Spleen (tissue), 11 donors: ENCODE measurements at regions not wholly inside any gene's neighbourhood (a gene's known extent, or its start where the extent isn't known, plus 50 kb on each side); places are given as distances from the start of the nearest gene placed in this dataset.

Experiments
- DNase-seq: peaks from one replicate; pipeline ENCODE4 v3.0.0-alpha.2; 2020
- H3K27ac ChIP-seq, 8 donors: fragments of 200-600 bp; sonication (generic) in 7 of 8; 1 replicate in 4 of 8; 2 replicates in 4 of 8; pipeline versions ENCODE4 v1.5.0 to v1.8.0; 2016 to 2021; ENCODE audit warnings: inconsistent platforms in 4 of 8, mild to moderate bottlenecking in 4 of 8, moderate library complexity in 1 of 8
- H3K27me3 ChIP-seq, 7 donors: fragments of 200-600 bp; sonication (generic) in 6 of 7; replicated peaks in 1 of 7; 1 replicate in 4 of 7; 2 replicates in 3 of 7; pipeline versions ENCODE4 v1.5.0 to v1.8.0; 2016 to 2021; ENCODE audit warnings: inconsistent platforms in 3 of 7, mild to moderate bottlenecking in 1 of 7
- H3K36me3 ChIP-seq, 6 donors: fragments of 200-600 bp; sonication (generic) in 5 of 6; 1 replicate in 4 of 6; 2 replicates in 2 of 6; pipeline versions ENCODE4 v1.5.0 to v1.8.0; 2016 to 2021; ENCODE audit warnings: inconsistent platforms in 2 of 6
- H3K4me1 ChIP-seq, 6 donors: fragments of 200-600 bp; sonication (generic) in 5 of 6; 1 replicate in 3 of 6; 2 replicates in 3 of 6; pipeline versions ENCODE4 v1.5.0 to v1.8.0; 2016 to 2021; ENCODE audit warnings: inconsistent platforms in 3 of 6
- H3K4me3 ChIP-seq, 8 donors: fragments of 200-600 bp; sonication (generic) in 7 of 8; 1 replicate in 4 of 8; 2 replicates in 4 of 8; pipeline versions ENCODE4 v1.5.0 to v1.8.0; 2016 to 2021; ENCODE audit warnings: inconsistent platforms in 4 of 8, mild to moderate bottlenecking in 4 of 8, moderate library complexity in 2 of 8
- H3K9me3 ChIP-seq, 8 donors: fragments of 200-600 bp; sonication (generic) in 7 of 8; 1 replicate in 4 of 8; 2 replicates in 4 of 8; pipeline versions ENCODE4 v1.5.0 to v1.8.0; 2016 to 2021; ENCODE audit warnings: inconsistent platforms in 4 of 8
- POLR2A ChIP-seq, 3 donors: fragments of 450-650 bp; IDR thresholded peaks; one replicate each; pipeline ENCODE4 v1.5.1; 2017; ENCODE audit warnings: antibody characterized with exemption in 3 of 3, mild to moderate bottlenecking in 1 of 3
- POLR2AphosphoS5 ChIP-seq, 3 donors: sonication (generic); formaldehyde crosslinking; IDR thresholded peaks; one replicate each; pipeline ENCODE4 v1.5.1; 2017; ENCODE audit warnings: antibody characterized with exemption in 3 of 3
- WGBS, 5 donors: extraction: QIAGEN DNeasy Blood & Tissue Kit in 3 of 5; methylation state at CpG; one replicate each; pipeline versions ENCODE4 v1.1.5 to v1.1.7; 2013 to 2018; 5-methylcytosine and 5-hydroxymethylcytosine counted together
- intact Hi-C: fragments of 100-400 bp; cut with DNase I; formaldehyde crosslinking; loops from one replicate; pipeline ENCODE4 v1.15.0; 2023; ENCODE audit warnings: low total_unique reads
- TF ChIP-seq, protein P1 (sequence below), 11 experiments: fragments of 200-600 bp in 7 of 11; fragments of 450-650 bp in 4 of 11; sonication (generic) in 4 of 11; IDR thresholded peaks in 8 of 11; conservative IDR thresholded peaks in 3 of 11; 1 replicate in 7 of 11; 2 replicates in 4 of 11; pipeline versions ENCODE4 v1.4.0 to v1.8.0; 2016 to 2021; ENCODE audit warnings: antibody characterized with exemption in 11 of 11, inconsistent platforms in 4 of 11, mild to moderate bottlenecking in 1 of 11
- donor health status: healthy with polysubstance abuse.
- donor health status: DM: no; HTN: no; CAD: no; lungs with moderate emphysema.
- donor health status: DM: no; HTN: no; CAD: no.
- donor health status: Bipolar disorder and iron deficiency.
- donor health status: healthy.
- donor health status: DM: no; HTN: no; CAD: no.
- donor health status: DM: yes; HTN: yes; CAD: no.

DNA sequence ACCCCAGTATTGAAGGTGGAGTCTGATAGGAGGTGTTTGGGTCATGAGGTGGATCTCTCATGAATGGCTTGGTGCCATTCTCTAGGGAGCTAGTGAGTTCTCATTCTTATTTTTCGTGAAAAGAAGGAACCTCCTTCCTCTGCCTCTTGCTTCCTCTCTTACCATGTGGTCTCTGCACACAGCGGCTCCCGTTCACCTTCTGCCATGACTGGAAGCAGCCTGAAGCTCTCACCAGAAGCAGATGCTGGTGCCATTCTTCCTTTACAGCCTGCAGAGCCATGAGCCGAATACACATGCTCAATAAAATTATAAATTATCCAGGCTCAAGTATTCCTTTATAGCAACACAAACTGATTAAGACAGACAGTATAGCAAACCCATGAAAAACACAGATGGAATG lies 545.1 kb upstream of the C16orf82 start:
- Histone ChIP-seq H3K27me3 (no peaks in the 10 kb centered on the region), H3K27ac (no peak overlapping the region), H3K36me3 (no peaks in the 10 kb centered on the region), H3K4me1 (no peaks in the 10 kb centered on the region), H3K4me3 (no peak overlapping the region), H3K9me3 (no peaks in the 10 kb centered on the region)
- DNase-seq, result no peak
- intact Hi-C loops, result no loop called here
- 39 to 71% (median 68%) methylated on average over 4 of the region's 4 CpGs for WGBS, 5 donors
- TF ChIP-seq, protein P1, sequence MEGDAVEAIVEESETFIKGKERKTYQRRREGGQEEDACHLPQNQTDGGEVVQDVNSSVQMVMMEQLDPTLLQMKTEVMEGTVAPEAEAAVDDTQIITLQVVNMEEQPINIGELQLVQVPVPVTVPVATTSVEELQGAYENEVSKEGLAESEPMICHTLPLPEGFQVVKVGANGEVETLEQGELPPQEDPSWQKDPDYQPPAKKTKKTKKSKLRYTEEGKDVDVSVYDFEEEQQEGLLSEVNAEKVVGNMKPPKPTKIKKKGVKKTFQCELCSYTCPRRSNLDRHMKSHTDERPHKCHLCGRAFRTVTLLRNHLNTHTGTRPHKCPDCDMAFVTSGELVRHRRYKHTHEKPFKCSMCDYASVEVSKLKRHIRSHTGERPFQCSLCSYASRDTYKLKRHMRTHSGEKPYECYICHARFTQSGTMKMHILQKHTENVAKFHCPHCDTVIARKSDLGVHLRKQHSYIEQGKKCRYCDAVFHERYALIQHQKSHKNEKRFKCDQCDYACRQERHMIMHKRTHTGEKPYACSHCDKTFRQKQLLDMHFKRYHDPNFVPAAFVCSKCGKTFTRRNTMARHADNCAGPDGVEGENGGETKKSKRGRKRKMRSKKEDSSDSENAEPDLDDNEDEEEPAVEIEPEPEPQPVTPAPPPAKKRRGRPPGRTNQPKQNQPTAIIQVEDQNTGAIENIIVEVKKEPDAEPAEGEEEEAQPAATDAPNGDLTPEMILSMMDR (IDR thresholded peaks at IDR 0.05 in 8 of 11, conservative IDR thresholded peaks at IDR 0.05 in 3 of 11), result no peak
- TF ChIP-seq POLR2AphosphoS5 (IDR thresholded peaks at IDR 0.05), result no peak
- TF ChIP-seq POLR2A (IDR thresholded peaks at IDR 0.05), result no peak

DNA sequence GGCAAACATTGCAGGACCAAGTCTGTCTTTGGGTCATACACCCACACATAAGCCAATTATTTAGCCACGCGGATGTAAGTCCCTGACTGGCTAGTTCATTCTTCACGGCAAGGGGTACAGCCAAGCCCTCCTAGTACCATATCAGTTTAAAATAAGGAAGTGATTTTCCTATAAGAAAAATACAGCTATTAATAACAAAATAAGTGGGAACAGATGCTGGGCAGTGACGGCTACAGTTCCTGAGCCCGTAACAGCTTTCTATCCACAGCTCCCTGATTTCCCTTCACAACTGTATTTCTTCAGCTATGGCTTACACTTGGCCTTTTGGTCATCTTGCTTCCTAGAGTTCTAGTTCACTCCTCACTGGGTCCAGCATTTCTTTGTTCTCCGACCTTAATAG lies 542.4 kb upstream of the C16orf82 start:
- H3K9me3 ChIP-seq, result no peaks in the 10 kb centered on the region
- H3K4me1 ChIP-seq, result no peaks in the 10 kb centered on the region
- no peaks in the 10 kb centered on the region for H3K36me3 ChIP-seq
- no peak overlapping the region for H3K4me3 ChIP-seq
- no peaks in the 10 kb centered on the region for H3K27me3 ChIP-seq
- H3K27ac ChIP-seq, result no peak overlapping the region
- 81 to 90% (median 85%) methylated on average over 6 of the region's 6 CpGs for WGBS, 5 donors
- TF ChIP-seq POLR2A (IDR thresholded peaks at IDR 0.05), result no peak
- no peak for TF ChIP-seq POLR2AphosphoS5 (IDR thresholded peaks at IDR 0.05)
- TF ChIP-seq, protein P1 (IDR thresholded peaks at IDR 0.05 in 8 of 11, conservative IDR thresholded peaks at IDR 0.05 in 3 of 11), result no peak
- intact Hi-C loops, result no loop called here
- no peak for DNase-seq

DNA sequence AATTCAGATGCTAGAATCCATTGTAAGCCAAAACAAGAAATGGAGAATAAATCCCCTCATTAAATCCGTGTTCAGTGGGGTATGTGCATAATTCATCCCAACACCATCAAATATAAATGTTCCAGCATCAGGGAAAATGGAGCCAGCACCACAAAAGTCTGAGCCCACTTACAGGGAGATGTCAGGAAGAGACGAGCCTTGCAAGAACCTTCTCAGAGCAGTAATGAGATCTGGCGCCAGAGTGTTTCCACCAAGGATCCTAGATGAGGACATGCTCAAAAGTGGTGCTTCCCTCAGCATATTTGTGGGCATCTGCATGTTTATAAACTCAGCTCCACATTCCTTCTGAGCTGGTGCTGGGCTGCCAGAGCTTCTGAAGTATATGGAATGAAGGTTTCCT lies 541.9 kb upstream of the C16orf82 start:
- TF ChIP-seq, protein P1 (IDR thresholded peaks at IDR 0.05 in 8 of 11, conservative IDR thresholded peaks at IDR 0.05 in 3 of 11), result no peak
- TF ChIP-seq POLR2AphosphoS5 (IDR thresholded peaks at IDR 0.05) (no peak), POLR2A (IDR thresholded peaks at IDR 0.05) (no peak)
- Histone ChIP-seq H3K4me1 (no peaks in the 10 kb centered on the region), H3K36me3 (no peaks in the 10 kb centered on the region), H3K27ac (no peak overlapping the region), H3K4me3 (no peak overlapping the region), H3K27me3 (no peaks in the 10 kb centered on the region), H3K9me3 (no peaks in the 10 kb centered on the region)
- DNase-seq, result no peak
- WGBS, 5 donors, result 77 to 87% (median 81%) methylated on average over 3 of the region's 3 CpGs
- intact Hi-C loops, result no loop called here

GRCh38 chr16:26525856-26526255 lies 540.9 kb upstream of the C16orf82 start:
- no peaks in the 10 kb centered on the region for H3K36me3 ChIP-seq
- intact Hi-C loops, result no loop called here
- DNase-seq, result no peak
- no peaks in the 10 kb centered on the region for H3K9me3 ChIP-seq
- H3K27ac ChIP-seq, result no peak overlapping the region
- TF ChIP-seq POLR2AphosphoS5 (IDR thresholded peaks at IDR 0.05) (no peak), POLR2A (IDR thresholded peaks at IDR 0.05) (no peak)
- TF ChIP-seq, protein P1 (IDR thresholded peaks at IDR 0.05 in 8 of 11, conservative IDR thresholded peaks at IDR 0.05 in 3 of 11), result no peak
- no peaks in the 10 kb centered on the region for H3K27me3 ChIP-seq
- H3K4me1 ChIP-seq, result no peaks in the 10 kb centered on the region
- no peak overlapping the region for H3K4me3 ChIP-seq
